T follicular helper cell (primary cell): ENCODE measurements at regions not wholly inside any gene's neighbourhood (a gene's known extent, or its start where the extent isn't known, plus 50 kb on each side); places are given as distances from the start of the nearest gene placed in this dataset.

Experiments
- DNase-seq: peaks from one replicate; pipeline ENCODE4 v3.0.0-alpha.2; 2020; ENCODE audit warnings: low read depth

DNA sequence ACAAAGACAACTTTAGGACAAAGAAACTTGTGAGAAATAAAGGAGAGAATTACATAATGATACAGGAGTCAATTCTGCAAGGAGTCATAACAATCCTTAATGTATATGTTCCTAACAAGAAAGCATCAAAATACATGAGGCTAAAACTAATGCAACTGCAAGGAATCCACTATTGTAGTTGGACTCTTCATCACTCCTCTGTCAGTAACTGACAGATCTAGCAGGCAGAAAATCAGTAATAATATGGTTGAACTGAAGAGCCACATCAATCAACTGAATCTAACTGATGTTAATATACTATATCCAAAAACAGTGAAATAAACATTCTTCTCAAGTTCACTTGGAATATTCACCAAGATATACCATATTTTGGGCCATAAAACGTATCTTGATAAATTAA is 1806.4 kb upstream of the CELF4 start:
- no peak for DNase-seq

DNA sequence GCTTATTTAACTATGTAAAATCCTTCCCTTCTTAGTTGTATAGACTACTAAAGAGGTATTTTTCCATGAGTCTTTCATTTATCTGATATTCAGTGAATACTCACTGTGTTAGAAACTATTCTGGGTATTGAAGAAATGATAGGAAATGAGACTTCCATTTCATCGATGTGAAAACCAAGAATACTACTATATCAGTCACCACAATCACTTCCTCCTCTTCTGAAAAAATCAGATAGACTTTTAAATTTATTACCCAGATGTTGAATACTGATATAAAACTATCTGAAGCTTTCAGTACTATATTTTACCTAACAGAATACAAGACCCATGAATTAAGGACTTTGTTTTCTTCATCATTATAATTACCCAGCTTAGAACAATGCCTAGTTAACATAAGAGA is 1801.1 kb upstream of the CELF4 start:
- DNase-seq, result no peak

DNA sequence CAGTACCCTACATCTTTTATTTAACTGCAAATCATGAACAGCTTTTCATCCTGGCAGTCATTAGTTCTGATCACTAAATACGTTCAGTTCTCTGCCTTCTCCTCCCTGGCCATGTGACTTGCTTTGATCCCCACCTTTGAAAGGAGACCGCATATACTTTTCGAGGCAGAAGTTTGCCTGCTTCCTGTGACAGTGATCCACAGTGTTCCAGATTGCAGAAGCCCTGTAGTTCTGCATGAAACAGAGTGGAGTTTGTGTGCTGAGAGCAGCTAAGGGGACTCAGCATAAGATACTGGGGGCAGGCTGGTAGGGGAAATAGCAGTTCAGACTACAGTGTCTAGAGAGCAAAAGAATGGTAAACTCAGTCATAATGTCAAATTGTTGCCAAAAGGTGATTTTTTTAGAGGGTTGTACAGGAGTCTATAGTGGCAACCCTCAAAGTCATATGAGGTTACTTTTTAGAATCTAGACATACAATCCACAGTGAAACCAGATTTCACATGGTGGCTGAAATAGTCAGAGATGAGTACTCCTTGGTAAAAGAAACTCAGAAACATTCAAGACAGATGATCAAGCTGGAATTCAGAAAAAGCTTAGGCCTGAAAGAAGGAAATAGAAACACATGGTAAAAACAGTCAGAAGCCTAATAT is 1800.4 kb upstream of the CELF4 start:
- no peak for DNase-seq

DNA sequence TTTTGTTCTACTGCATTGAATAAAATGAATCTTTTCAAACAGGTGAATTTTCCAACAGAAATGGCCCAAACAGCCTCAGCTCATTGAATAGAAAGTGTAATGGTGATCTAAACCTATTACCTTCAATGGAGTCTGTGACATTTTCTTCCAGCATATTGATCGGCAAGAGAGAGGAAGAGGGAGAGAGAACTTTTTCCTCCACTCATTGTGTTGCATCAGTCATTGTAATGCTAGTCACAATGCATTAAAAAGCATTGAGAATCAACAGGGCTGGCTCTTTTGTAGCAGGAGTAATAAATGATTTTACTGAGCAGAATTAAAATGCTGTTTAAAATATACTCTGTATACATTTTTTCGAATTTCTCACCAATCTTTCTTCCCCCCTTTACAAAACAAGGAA is 1794.5 kb upstream of the CELF4 start:
- DNase-seq, result no peak

DNA sequence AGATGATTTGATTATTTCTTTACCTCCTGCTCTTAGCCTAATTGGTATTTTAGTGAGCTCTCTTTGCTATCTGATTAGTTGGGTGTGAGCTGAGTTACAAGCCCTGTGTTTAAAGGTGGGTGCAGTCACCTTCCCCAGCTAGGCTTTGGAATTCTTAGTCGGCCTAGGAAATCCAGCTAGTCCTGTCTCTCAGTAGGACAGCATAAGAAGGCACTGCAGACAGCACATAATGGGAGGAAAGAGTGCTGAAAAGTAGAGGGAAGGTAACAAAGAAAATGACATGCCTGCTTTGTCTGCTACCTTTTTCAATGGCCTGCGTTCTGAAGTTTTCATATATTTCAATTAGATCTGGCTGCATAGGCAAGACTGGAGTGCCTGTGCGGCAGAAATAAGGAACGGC is 1794.0 kb upstream of the CELF4 start:
- no peak for DNase-seq

GRCh38 chr18:39350945-39351344 is 1785.3 kb upstream of the CELF4 start:
- DNase-seq, result no peak

GRCh38 chr18:39349801-39350200 is 1784.2 kb upstream of the CELF4 start:
- no peak for DNase-seq

DNA sequence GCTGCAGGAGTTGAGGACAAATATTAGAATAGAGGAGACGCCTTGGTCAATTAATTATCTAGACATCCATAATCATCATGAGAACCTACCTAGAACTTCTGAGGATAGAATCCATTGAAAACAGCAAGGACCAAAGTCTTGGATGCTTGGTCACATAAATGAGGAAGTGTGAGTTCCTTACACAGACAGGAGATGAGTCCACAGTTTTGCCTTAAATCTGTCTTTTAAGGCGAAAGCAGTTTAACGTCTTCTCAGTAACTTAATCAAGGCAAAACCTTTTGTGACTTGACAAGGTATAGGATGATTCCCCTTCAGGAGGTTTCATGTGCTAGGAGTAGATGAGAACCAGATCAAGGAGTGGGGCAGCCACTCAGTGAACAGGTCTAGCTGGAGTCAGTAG is 1783.2 kb upstream of the CELF4 start:
- DNase-seq, result no peak

DNA sequence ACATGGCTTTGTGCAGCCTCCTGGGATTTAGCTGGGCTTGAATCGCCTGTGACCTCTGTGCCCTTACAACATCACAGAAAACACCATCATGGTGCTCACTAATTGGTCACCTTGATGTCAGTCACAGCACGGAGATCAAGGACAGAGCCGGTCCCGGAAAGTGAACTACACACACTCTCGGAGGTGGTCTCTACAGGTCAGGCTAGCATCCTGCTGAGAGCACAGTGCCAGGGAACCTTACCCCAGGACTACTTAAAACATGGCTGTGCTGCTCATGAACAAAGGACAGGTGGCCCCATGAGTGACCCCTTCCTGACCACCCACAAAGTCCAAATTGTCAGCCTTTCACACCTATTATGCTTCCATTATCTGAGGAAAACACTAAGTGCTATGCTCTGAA is 1782.1 kb upstream of the CELF4 start:
- no peak for DNase-seq

DNA sequence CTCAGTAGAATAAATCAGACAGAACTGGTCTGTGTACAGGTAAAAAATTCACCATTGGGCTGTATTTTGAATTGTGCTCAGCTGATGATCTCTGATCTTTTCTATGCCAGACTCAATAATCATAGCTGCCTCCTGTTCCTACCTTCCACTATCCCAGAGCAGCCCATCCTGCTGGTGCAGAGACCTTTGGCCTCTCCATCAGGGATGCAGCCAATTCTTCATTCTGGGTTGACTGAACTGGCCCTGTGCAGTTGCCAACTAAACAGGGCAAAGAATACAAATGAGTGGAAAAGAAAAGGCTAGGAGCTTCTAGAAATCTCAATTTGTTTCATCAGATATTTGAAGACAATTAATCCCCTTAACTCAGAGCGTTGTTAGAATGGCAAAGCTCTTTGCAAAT is 1781.3 kb upstream of the CELF4 start:
- no peak for DNase-seq

DNA sequence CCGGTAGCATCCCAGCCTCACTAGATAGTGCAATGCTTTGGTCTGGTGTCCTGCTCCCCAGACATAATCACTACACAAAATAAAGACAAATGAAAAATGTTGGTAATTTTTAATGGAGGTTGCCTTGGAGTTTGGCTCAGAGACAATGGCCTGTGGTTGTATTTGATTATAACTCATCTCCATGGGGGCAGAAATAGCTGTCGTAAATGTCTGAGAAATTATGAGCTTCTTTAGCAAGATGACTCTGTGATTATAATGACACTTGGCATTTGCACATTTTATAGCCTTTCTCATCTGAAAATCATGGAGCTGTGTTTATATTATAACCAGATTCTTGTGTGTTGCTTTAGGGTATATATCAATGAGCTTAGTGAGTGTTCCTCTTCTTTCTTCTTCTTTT is 1779.7 kb upstream of the CELF4 start:
- DNase-seq, result no peak

DNA sequence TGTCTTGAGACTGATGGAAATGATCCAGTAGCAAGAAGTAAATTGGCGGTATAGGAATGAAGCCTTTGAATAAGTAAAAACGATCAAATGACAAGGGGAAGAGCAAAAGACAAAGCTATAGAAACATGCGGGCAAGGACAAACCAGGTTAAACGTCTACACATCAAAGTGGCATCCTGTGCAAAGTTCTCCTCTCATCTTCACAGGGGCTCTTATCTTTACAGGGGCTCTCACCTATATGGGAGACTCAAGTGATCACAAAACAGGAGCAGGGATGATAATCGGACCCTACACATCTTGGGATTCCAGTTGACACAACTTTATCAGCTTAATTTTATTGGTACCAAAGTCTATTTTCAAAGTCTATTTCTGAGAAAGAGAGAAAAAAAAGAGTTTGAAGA is 1778.9 kb upstream of the CELF4 start:
- DNase-seq, result no peak

- no peak for DNase-seq
Observed at GRCh38 chr18:39341129-39341528, 1775.5 kb upstream of the CELF4 start.

GRCh38 chr18:39340418-39340817 is 1774.8 kb upstream of the CELF4 start:
- no peak for DNase-seq

DNA sequence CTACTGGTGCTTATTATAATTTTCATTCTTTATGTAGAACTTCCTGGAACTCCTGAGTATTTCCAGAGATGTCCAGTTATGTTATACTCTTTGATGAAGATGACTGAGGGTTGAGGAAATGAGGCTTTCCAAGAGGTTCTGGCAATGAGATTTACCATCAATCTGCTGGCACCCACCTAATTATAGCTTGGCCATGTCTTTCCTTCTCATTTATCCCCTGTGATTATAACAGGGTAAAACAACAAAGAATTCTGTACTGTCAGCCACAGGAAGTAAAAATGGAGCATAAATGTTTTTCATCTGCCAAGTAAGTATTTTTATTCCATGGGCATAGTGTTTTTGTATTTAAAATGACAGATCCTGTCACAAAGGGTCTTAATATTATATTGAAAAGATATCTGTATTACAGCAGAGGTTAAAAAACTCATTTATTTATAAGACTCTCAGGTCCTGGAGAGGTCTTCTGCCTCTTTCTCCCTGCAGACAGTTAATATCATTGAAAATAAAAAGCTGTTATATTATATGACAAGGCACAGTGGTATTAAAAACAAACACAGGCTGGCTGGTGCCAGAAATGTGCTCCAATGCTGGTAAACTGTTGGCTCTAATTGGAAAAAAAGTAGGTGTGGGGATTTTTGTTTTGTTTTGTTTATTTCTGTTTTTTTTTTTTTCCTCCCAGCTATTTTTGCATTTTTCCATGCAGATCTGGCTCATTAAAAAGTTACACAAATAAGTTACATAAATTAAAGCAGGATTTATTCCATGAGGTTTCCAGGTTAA is 1764.1 kb upstream of the CELF4 start:
- DNase-seq, result no peak

- DNase-seq, result no peak
Observed at GRCh38 chr18:39326772-39327171, 1761.2 kb upstream of the CELF4 start.

DNA sequence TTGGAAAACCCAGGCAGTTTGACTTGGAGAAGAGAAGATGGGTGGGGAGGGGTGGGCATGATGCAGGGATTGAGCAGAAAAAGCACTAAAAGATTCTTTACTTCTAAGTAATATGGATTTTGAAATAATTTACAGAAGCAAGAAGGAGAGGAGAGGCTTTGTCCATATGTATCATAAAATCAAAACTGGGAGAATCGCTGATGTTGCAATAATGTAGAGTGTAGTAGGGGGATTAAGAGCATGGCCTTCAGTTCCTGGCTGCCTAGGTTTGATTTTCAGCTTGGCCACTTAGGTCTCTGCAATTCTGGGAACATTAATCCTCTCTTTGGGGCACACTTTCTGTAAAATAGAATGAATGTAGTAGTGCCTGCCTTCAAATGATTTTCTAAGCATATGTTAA is 1760.4 kb upstream of the CELF4 start:
- DNase-seq, result no peak

DNA sequence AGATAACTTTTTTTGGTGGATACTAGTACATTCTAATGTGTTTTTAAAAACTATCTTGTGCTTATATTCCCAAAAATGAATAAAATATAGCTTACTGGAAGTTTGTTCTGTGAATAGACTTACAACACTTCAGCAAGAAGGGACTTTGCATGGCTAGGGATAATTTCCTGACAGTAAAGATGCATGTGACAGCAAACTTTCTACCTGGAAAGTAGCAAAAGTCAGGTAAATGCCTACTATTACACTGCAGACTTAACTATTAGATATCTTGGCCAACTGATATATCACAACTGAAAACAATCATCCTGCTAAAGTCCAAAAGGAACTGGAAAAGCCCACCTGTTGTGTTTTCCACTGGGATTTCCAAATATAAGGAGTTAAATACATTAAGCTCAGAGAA is 1753.5 kb upstream of the CELF4 start:
- DNase-seq, result no peak

- no peak for DNase-seq
Observed at GRCh38 chr18:39318462-39318861, 1752.9 kb upstream of the CELF4 start.

GRCh38 chr18:39318008-39318407 is 1752.4 kb upstream of the CELF4 start:
- no peak for DNase-seq

- DNase-seq, result no peak
Observed at GRCh38 chr18:39314595-39314994, 1749.0 kb upstream of the CELF4 start.

- no peak for DNase-seq
Observed at GRCh38 chr18:39313992-39314391, 1748.4 kb upstream of the CELF4 start.

DNA sequence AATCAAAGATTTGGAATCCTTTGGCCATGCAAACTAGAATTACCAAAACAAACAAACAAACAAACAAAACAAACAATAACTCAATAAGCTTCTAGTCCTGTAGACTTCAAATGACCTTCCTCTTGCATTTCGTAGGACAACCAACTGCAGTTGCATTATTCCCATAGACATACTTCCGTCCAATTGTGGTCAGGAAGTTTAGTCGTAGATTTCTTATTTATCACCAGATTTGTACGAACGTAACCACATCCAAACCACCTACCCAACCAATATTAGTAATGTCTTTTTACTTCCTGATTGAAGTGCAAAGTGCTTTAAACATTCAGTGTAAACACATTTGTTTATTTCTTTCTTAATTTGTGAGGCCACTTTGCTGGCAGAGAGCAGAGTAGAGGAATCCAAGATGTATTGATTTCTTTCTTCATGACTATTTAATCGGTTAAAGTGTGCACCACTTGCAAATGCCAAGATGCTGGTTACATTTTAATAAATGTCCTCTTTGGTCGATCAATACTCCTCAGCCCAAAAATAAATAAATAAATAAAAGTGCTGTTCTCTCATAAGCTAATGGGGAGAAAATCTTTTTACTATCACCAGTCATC is 1745.6 kb upstream of the CELF4 start:
- no peak for DNase-seq
